GM23248 (cell line): ENCODE measurements at regions not wholly inside any gene's neighbourhood (a gene's known extent, or its start where the extent isn't known, plus 50 kb on each side); places are given as distances from the start of the nearest gene placed in this dataset.
"Not testable (repeated sequence)": the region's sequence is repeated elsewhere in the genome, so short reads cannot be mapped to it uniquely, and the experiment has no call there.

Experiments
- DNase-seq: peaks from one replicate; pipeline ENCODE4 v3.0.0-alpha.2; 2015
- H2AFZ ChIP-seq: fragments of 200-600 bp; sonication (generic); 2 replicates; pipeline ENCODE4 v1.6.1; 2016; ENCODE audit warnings: antibody characterized with exemption
- H3F3A ChIP-seq: fragments of 200-600 bp; sonication (generic); 2 replicates; pipeline ENCODE4 v1.6.1; 2016; ENCODE audit warnings: mild to moderate bottlenecking, antibody characterized with exemption, mixed run types; ENCODE audit not compliant: insufficient read depth
- H3K27ac ChIP-seq: fragments of 200-600 bp; sonication (generic); 2 replicates; pipeline ENCODE4 v1.5.1; 2016; ENCODE audit warnings: mild to moderate bottlenecking
- H3K27me3 ChIP-seq: fragments of 200-600 bp; sonication (generic); replicated peaks from 2 replicates; pipeline ENCODE4 v1.6.1; 2016; ENCODE audit warnings: mild to moderate bottlenecking; ENCODE audit not compliant: insufficient read depth
- H3K36me3 ChIP-seq: fragments of 200-600 bp; sonication (generic); 2 replicates; pipeline ENCODE4 v1.6.1; 2016; ENCODE audit warnings: low read depth, mild to moderate bottlenecking
- H3K4me1 ChIP-seq: fragments of 200-600 bp; sonication (generic); 2 replicates; pipeline ENCODE4 v1.6.1; 2016; ENCODE audit warnings: mild to moderate bottlenecking; ENCODE audit not compliant: insufficient read depth
- H3K4me2 ChIP-seq: fragments of 200-600 bp; sonication (generic); one replicate; pipeline ENCODE4 v1.6.1; 2016; ENCODE audit warnings: mild to moderate bottlenecking; ENCODE audit not compliant: unreplicated experiment
- H3K4me3 ChIP-seq: fragments of 200-600 bp; sonication (generic); 2 replicates; pipeline ENCODE4 v1.5.1; 2016; ENCODE audit warnings: mild to moderate bottlenecking
- H3K79me2 ChIP-seq: fragments of 200-600 bp; sonication (generic); 2 replicates; pipeline ENCODE4 v1.6.1; 2016; ENCODE audit warnings: mild to moderate bottlenecking; ENCODE audit not compliant: insufficient read depth
- H3K9ac ChIP-seq: fragments of 200-600 bp; sonication (generic); 2 replicates; pipeline ENCODE4 v1.6.1; 2016; ENCODE audit warnings: mild to moderate bottlenecking
- H3K9me2 ChIP-seq: fragments of 200-600 bp; sonication (generic); 2 replicates; pipeline ENCODE4 v1.6.1; 2016; ENCODE audit warnings: mixed run types, mild to moderate bottlenecking, moderate library complexity; ENCODE audit not compliant: insufficient read depth
- H3K9me3 ChIP-seq: fragments of 200-600 bp; sonication (generic); one replicate; pipeline ENCODE4 v1.6.1; 2017; ENCODE audit warnings: low read depth
- H4K20me1 ChIP-seq: fragments of 200-600 bp; sonication (generic); 2 replicates; pipeline ENCODE4 v1.6.0; 2016; ENCODE audit not compliant: insufficient read depth
- EZH2 ChIP-seq: fragments of 200-600 bp; sonication (generic); IDR thresholded peaks from 2 replicates; pipeline ENCODE4 v1.6.1; 2018; ENCODE audit warnings: antibody characterized with exemption, mild to moderate bottlenecking; ENCODE audit not compliant: insufficient read depth, poor library complexity, severe bottlenecking
- EZH2phosphoT487 ChIP-seq: fragments of 200-600 bp; sonication (generic); IDR thresholded peaks from 2 replicates; pipeline ENCODE4 v1.6.1; 2018; ENCODE audit warnings: antibody characterized with exemption, moderate library complexity, mild to moderate bottlenecking, low read depth; ENCODE audit not compliant: insufficient read depth
- WGBS, 2 experiments: methylation state at CpG; one replicate each; pipeline ENCODE4 v1.1.6; 2015 to 2017; ENCODE audit warnings: low lambda C conversion rate in 2 of 2, low coverage in 1 of 2; ENCODE audit errors: missing lambda C conversion rate in 2 of 2; 5-methylcytosine and 5-hydroxymethylcytosine counted together
- in situ Hi-C: fragments of 300-500 bp; cut with MboI; formaldehyde crosslinking; loops from 2 replicates; pipeline ENCODE4 v1.15.0; 2020

- no peaks in the 10 kb centered on the region for H3K9me2 ChIP-seq
- in situ Hi-C loops = no loop called here
- WGBS, 2 experiments = 7 to 12% methylated on average over 10 of the region's 10 CpGs
These were observed 278.8 kb upstream of the CELF4 start for GRCh38 chr18:37844209-37844970.

GRCh38 chr18:37838083-37838482, 272.5 kb upstream of the CELF4 start:
- H3K9me2 ChIP-seq = no peaks in the 10 kb centered on the region
- H4K20me1 ChIP-seq = no peaks in the 10 kb centered on the region
- H3K27ac ChIP-seq = no peak overlapping the region
- no peaks in the 10 kb centered on the region for H3K36me3 ChIP-seq
- H2AFZ ChIP-seq = no peak overlapping the region
- H3K4me1 ChIP-seq = no peaks in the 10 kb centered on the region
- no peaks in the 10 kb centered on the region for H3K79me2 ChIP-seq
- H3K9ac ChIP-seq = no peak overlapping the region
- 8 to 13% methylated on average over 3 of the region's 3 CpGs for WGBS, 2 experiments
- no peak overlapping the region for H3K4me2 ChIP-seq
- no peaks in the 10 kb centered on the region for H3K9me3 ChIP-seq
- DNase-seq = no peak
- TF ChIP-seq EZH2 = no peak
- no peak for TF ChIP-seq EZH2phosphoT487
- in situ Hi-C loops = no loop called here
- H3F3A ChIP-seq = no peaks in the 10 kb centered on the region
- no peak overlapping the region for H3K4me3 ChIP-seq
- no peaks in the 10 kb centered on the region for H3K27me3 ChIP-seq

More at GRCh38 chr18:37844209-37844970, 278.8 kb upstream of the CELF4 start:
- TF ChIP-seq EZH2phosphoT487 (no peak), EZH2 (no peak)
- H3F3A ChIP-seq = no peaks in the 10 kb centered on the region
- no peaks in the 10 kb centered on the region for H3K79me2 ChIP-seq
- H3K4me3 ChIP-seq = no peak overlapping the region
- H3K36me3 ChIP-seq = no peaks in the 10 kb centered on the region
- H3K4me1 ChIP-seq = no peaks in the 10 kb centered on the region
- no peak overlapping the region for H3K9ac ChIP-seq
- H2AFZ ChIP-seq = no peak overlapping the region
- H3K4me2 ChIP-seq = no peak overlapping the region
- H3K27me3 ChIP-seq = no peaks in the 10 kb centered on the region
- H3K9me3 ChIP-seq = no peaks in the 10 kb centered on the region
- no peaks in the 10 kb centered on the region for H4K20me1 ChIP-seq
- no peak overlapping the region for H3K27ac ChIP-seq
- DNase-seq = no peak

GRCh38 chr18:37836071-37836970, 270.7 kb upstream of the CELF4 start:
- in situ Hi-C loops = no loop called here
- no peak for DNase-seq
- Histone ChIP-seq H3K9ac (no peak overlapping the region), H3K27me3 (no peaks in the 10 kb centered on the region), H3K4me2 (no peak overlapping the region), H3K27ac (no peak overlapping the region), H3K4me3 (no peak overlapping the region), H3K4me1 (no peaks in the 10 kb centered on the region), H3K9me3 (no peaks in the 10 kb centered on the region), H3K79me2 (no peaks in the 10 kb centered on the region), H3F3A (no peaks in the 10 kb centered on the region), H3K9me2 (no peaks in the 10 kb centered on the region), H3K36me3 (no peaks in the 10 kb centered on the region), H4K20me1 (no peaks in the 10 kb centered on the region), H2AFZ (no peak overlapping the region)
- TF ChIP-seq EZH2 (no peak), EZH2phosphoT487 (no peak)
- WGBS, 2 experiments = 8 to 9% methylated on average over 1 of the region's 1 CpG

- H4K20me1 ChIP-seq, H3K79me2 ChIP-seq, H3F3A ChIP-seq, H3K9me2 ChIP-seq, H2AFZ ChIP-seq, H3K9me3 ChIP-seq, DNase-seq, in situ Hi-C loops, H3K4me3 ChIP-seq, H3K27ac ChIP-seq, H3K9ac ChIP-seq, H3K36me3 ChIP-seq, H3K4me1 ChIP-seq, H3K4me2 ChIP-seq, H3K27me3 ChIP-seq: not testable (repeated sequence)
- 37 to 38% methylated on average over 15 of the region's 15 CpGs for WGBS, 2 experiments
These were observed 266.6 kb upstream of the CELF4 start for GRCh38 chr18:37832010-37832695.
